GM18870 (cell line): ENCODE measurements at regions not wholly inside any gene's neighbourhood (a gene's known extent, or its start where the extent isn't known, plus 50 kb on each side); places are given as distances from the start of the nearest gene placed in this dataset.

Experiments used
- ATAC-seq: cut with Tn5 transposase; IDR thresholded peaks from one replicate; pipeline ENCODE4 v1.9.1; 2021; ENCODE audit warnings: moderate library complexity; ENCODE audit not compliant: unreplicated experiment

DNA sequence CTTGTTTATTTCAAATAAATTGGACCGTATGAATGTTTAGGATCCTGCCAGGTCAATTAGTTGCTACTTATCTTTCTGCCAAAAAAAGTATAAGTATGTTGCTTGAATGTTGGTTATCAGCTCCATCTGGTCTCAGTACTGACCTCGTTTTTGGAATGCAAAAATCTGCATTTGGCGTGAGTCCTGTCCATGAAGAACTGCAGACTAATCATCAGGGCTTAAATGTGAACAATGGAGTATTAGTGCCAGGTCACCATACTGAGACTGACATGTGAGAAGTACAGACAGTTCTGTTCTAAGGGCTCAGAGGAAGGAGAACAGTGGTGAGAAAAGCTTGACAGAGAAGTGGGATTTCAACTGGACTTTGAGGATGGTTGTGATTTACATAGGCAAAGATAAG, 393.1 kb upstream of the SLC14A2 start:
- no peak for ATAC-seq

GRCh38 chr18:45227001-45227742, 388.1 kb upstream of the SLC14A2 start:
- ATAC-seq: no peak

GRCh38 chr18:45228796-45229388, 386.4 kb upstream of the SLC14A2 start:
- no peak for ATAC-seq

DNA sequence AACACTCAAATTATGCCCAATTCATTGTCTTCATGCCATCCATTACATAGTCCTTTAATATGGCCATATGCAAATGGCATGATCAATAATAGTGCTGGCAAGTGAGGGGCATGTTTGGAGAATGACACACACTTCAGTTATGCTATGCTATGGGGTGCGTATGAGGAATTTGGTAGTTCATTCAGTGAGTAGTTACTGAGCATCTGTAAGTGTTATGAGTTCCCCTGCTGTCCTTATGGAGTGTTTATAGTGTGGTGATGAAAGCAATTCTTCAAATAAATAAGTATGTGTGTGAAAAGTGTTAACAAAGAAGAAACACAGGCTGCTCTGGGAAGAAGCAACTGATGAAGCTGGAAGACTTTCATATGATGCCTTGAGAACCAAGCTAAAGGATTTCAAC, 383.7 kb upstream of the SLC14A2 start:
- ATAC-seq: no peak

GRCh38 chr18:45232061-45232460, 383.2 kb upstream of the SLC14A2 start:
- no peak for ATAC-seq

GRCh38 chr18:45236676-45237075, 378.6 kb upstream of the SLC14A2 start:
- no peak for ATAC-seq

- no peak for ATAC-seq
Measured at GRCh38 chr18:45237343-45238098, 377.8 kb upstream of the SLC14A2 start.

- no peak for ATAC-seq
Measured at GRCh38 chr18:45241271-45241670, 374.0 kb upstream of the SLC14A2 start.

DNA sequence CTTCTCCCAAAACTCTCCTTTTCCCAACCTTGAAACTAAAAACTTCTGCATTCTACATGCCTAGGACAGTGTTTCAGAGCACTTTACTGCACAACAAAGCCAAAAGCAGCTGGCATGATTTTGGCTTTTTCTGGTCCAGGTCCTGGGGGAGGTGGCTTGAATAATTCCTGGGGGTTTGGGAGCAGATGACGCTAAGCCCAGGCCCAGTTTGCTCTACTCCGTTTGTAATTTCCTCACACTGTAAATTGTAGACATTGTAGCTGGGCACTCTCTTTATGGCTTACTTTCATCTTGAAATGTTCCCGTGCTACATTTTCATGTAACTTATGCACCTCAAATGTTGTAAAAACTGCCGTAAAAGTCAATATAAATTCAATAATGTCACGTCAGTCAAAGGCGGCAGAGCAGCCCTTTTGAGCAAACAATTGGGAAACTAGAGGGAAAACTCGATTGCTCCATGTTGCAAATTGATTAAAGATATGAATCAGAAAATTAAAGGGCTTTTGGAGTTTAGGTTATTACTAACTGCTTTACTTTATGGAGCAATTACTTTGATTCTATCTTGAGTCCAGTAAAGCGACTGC, 373.2 kb upstream of the SLC14A2 start:
- no peak for ATAC-seq

DNA sequence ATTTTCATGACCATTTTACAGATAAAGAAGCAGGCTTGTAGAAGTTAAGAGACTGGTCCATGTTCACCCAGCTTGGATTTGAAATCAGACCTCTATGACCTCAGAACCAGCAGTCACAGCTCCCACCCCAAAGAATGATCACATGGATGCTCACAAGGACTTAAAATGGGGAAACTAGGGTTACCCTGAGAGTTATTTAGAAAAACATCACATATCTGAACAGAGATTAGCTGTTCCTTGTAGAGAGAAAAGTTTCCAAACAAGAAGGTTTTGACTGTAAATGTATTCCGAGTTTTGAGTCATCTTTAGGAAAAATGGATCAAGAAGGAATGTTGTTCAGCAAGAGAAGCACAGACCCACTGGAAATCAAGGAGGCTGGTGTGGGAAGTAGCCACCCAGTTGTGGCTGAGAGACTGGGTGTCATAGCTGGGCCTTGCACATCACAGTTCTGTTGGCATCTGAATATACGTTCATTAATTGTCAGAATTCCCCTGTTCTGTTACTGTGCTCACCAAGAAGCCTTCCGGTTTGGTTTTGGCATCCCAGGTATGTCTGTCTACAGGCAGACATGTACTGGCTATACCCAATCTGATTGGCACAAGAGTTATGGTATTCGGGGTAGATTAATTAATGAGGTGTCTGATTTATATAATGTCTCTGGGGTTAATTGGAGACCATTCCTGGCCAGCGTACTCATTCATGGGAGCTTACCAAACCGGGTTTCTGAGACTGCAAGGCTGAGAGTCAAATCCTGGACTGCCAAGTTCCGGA, 371.8 kb upstream of the SLC14A2 start:
- no peak for ATAC-seq

DNA sequence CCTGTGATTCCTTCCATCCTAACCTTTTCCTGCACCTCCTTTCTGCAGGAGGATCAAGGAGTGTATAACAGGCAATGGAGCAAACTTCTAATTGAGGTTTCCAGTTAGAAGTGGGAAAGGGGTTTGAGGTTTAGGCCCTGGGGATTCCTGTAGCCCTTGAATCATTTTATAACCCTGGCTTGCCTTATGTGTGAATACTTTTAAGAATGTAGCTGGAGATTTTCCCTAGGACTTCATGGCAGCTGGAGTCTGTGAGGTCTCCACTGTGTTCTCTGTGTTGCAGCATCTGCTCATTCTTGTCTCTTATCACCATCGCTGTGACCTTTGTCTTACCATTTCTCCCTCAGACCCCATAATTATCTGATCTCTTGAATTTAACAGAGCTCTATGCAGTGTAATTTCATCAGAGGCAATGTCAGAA, 370.2 kb upstream of the SLC14A2 start:
- ATAC-seq: no peak

GRCh38 chr18:45248240-45248903, 366.9 kb upstream of the SLC14A2 start:
- ATAC-seq: no peak

DNA sequence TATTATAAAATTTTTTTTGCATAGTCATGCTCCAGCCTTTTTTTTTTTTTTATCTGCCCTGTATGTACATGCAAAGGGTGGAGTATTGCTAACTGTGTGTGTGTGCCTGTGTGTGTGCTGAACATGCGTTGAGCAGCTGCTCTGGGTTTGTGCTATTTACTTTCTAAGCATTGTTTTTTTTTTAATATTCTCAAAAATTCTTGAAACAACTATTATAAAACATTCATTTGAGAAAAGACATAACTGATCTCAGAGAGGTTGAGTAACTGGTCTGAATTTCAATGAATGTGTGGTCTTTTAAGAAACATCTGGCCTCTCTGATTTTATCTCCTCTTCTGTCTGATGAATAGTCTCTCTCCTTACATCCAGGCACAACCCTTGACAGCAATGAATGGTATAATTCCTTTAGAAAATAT, 366.0 kb upstream of the SLC14A2 start:
- ATAC-seq: no peak

- ATAC-seq: no peak
Measured at GRCh38 chr18:45250479-45250878, 364.8 kb upstream of the SLC14A2 start.

- ATAC-seq: no peak
Measured at GRCh38 chr18:45251236-45251635, 364.0 kb upstream of the SLC14A2 start.

- ATAC-seq: no peak
Measured at GRCh38 chr18:45252474-45252873, 362.8 kb upstream of the SLC14A2 start.

GRCh38 chr18:45253056-45253565, 362.2 kb upstream of the SLC14A2 start:
- no peak for ATAC-seq

DNA sequence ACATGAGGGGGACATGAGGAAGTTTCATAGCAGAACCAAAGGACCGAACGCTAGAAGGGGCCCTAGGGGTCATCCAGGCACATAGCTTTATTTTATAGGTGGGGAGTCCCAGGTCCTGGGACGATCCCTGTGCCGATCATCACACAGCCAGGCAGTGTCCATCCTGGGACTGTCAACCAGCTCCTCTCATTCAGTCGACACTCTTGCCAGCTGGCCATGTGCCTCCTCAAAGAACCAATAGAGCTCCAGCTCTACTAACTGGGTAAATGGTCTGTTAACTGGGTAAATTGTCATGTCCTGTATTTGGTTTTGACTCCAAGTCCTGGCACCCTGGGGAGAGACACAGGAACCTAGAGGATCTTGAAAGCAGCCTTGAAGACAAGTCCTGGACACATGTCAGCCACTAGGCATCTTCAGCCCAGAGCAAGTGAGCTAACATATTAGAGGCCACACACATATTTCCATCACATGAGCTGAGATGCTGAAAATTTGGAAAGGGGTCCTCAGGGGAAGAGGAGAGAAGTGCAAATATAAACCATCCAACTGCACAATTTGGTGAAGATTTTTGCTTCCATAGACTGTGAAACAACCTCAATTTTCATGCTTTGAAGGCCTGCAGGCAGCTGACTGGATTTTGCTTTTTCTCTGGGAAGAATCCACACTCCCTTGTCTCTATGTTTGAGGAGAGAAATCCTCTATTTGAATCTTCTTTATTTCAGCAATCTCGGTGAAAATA, 361.1 kb upstream of the SLC14A2 start:
- ATAC-seq: no peak

- ATAC-seq: no peak
Measured at GRCh38 chr18:45254709-45255082, 360.6 kb upstream of the SLC14A2 start.
